ENCODE measurements at regions not wholly inside any gene's neighbourhood (a gene's known extent, or its start where the extent isn't known, plus 50 kb on each side); places are given as distances from the start of the nearest gene placed in this dataset.
A peak's percentile ranks its signal among the peaks of the same experiment; 100 is the strongest.

GRCh38 chr2:189287982-189288521 lies 108.5 kb upstream of the COL5A2 start:
- no peak for DNase-seq
- peak; percentile 92 for FAIRE-seq
- Histone ChIP-seq H3K9me3 (no peaks in the 10 kb centered on the region), H3K27me3 (no peaks in the 10 kb centered on the region), H3K27ac (no peak overlapping the region), H3K4me3 (no peak overlapping the region), H3K36me3 (no peaks in the 10 kb centered on the region), H3K4me1 (peaks cover 0 to 4% (median 0%) of the 10 kb centered on the region in 3 donors)
- peak in 1 of 4 donors; percentile 13 for TF ChIP-seq CTCF (IDR thresholded peaks at IDR 0.05)
- ATAC-seq, result peak in 2 of 4 donors; percentile 61 to 70
- 1 to 6% methylated on average over 1 of the region's 1 CpG for WGBS, 2 donors
- intact Hi-C loops (cut with DNase I), result no loop called here

- TF ChIP-seq CTCF (IDR thresholded peaks at IDR 0.05), result no peak
- H3K4me3 ChIP-seq, result no peak overlapping the region
- DNase-seq, result no peak
- H3K4me1 ChIP-seq, result peaks cover 0 to 4% (median 0%) of the 10 kb centered on the region in 3 donors
- FAIRE-seq, result no peak
- no peak for ATAC-seq
- H3K36me3 ChIP-seq, result no peaks in the 10 kb centered on the region
- no peaks in the 10 kb centered on the region for H3K9me3 ChIP-seq
- H3K27ac ChIP-seq, result no peak overlapping the region
- WGBS, 2 donors, result 91 to 98% methylated on average over 1 of the region's 1 CpG
- no peaks in the 10 kb centered on the region for H3K27me3 ChIP-seq
- intact Hi-C loops (cut with DNase I), result no loop called here
Observed at GRCh38 chr2:189291460-189291859, 111.9 kb upstream of the COL5A2 start.

GRCh38 chr2:189293164-189293563 lies 113.6 kb upstream of the COL5A2 start:
- Histone ChIP-seq H3K9me3 (no peaks in the 10 kb centered on the region), H3K4me3 (no peak overlapping the region), H3K4me1 (no peaks in the 10 kb centered on the region), H3K27ac (no peak overlapping the region), H3K36me3 (no peaks in the 10 kb centered on the region), H3K27me3 (no peaks in the 10 kb centered on the region)
- DNase-seq (no peak), ATAC-seq (no peak), FAIRE-seq (no peak)
- intact Hi-C loops (cut with DNase I), result no loop called here
- 84 to 92% methylated on average over 3 of the region's 3 CpGs for WGBS, 2 donors
- TF ChIP-seq CTCF (IDR thresholded peaks at IDR 0.05), result no peak

GRCh38 chr2:189297446-189297845 lies 117.9 kb upstream of the COL5A2 start:
- Histone ChIP-seq H3K27me3 (no peaks in the 10 kb centered on the region), H3K9me3 (no peaks in the 10 kb centered on the region), H3K4me3 (no peak overlapping the region), H3K36me3 (no peaks in the 10 kb centered on the region), H3K4me1 (no peaks in the 10 kb centered on the region), H3K27ac (no peak overlapping the region)
- no peak for ATAC-seq
- intact Hi-C loops (cut with DNase I), result no loop called here
- TF ChIP-seq CTCF (IDR thresholded peaks at IDR 0.05), result no peak
- no peak for DNase-seq
- no peak for FAIRE-seq

GRCh38 chr2:189298038-189298437 lies 118.5 kb upstream of the COL5A2 start:
- Histone ChIP-seq H3K4me3 (no peak overlapping the region), H3K9me3 (no peaks in the 10 kb centered on the region), H3K27me3 (no peaks in the 10 kb centered on the region), H3K4me1 (no peaks in the 10 kb centered on the region), H3K36me3 (no peaks in the 10 kb centered on the region), H3K27ac (no peak overlapping the region)
- DNase-seq (no peak), FAIRE-seq (no peak), ATAC-seq (no peak)
- TF ChIP-seq CTCF (IDR thresholded peaks at IDR 0.05), result no peak
- intact Hi-C loops (cut with DNase I), result no loop called here
- 58 to 95% methylated on average over 1 of the region's 1 CpG for WGBS, 2 donors

All from pancreas (tissue), 10 donors.